ES-I3 (cell line): ENCODE measurements at regions not wholly inside any gene's neighbourhood (a gene's known extent, or its start where the extent isn't known, plus 50 kb on each side); places are given as distances from the start of the nearest gene placed in this dataset.

Experiments
- H3K36me3 ChIP-seq: 2 replicates; pipeline ENCODE4 v1.6.1; 2013; ENCODE audit warnings: mild to moderate bottlenecking, low read length, control low read depth, moderate library complexity; ENCODE audit not compliant: insufficient read depth
- H3K4me1 ChIP-seq: 2 replicates; pipeline ENCODE4 v1.6.1; 2013; ENCODE audit warnings: mild to moderate bottlenecking, control low read depth, low read length; ENCODE audit not compliant: insufficient read depth
- H3K9ac ChIP-seq: 2 replicates; pipeline ENCODE4 v1.6.1; 2013; ENCODE audit warnings: low read depth, mild to moderate bottlenecking, low read length, moderate library complexity
- H3K9me3 ChIP-seq: 2 replicates; pipeline ENCODE4 v1.6.1; 2013; ENCODE audit warnings: mild to moderate bottlenecking, low read length, moderate library complexity; ENCODE audit not compliant: control insufficient read depth, insufficient read depth

DNA sequence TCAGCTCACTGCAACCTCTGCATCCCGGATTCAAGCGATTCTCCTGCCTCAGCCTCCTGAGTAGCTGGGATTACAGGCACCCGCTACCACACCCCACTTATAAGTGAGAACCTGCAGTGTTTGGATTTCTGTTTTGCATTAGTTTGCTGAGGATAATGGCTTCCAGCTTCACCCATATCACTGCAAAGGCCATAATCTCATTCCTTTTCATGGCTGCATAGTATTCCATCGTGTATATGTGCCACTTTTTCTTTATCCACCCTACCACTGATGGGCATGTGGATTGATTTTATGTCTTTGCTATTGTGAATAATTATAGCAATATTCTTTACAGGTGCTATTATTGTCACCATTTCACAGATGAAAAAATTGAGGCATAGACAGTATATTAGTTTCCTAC lies 301.0 kb upstream of the MAF start:
- Histone ChIP-seq H3K4me1 (no peaks in the 10 kb centered on the region; the same call in 1 of the 2 replicates), H3K9ac (no peak overlapping the region), H3K9me3 (no peaks in the 10 kb centered on the region), H3K36me3 (no peaks in the 10 kb centered on the region)

DNA sequence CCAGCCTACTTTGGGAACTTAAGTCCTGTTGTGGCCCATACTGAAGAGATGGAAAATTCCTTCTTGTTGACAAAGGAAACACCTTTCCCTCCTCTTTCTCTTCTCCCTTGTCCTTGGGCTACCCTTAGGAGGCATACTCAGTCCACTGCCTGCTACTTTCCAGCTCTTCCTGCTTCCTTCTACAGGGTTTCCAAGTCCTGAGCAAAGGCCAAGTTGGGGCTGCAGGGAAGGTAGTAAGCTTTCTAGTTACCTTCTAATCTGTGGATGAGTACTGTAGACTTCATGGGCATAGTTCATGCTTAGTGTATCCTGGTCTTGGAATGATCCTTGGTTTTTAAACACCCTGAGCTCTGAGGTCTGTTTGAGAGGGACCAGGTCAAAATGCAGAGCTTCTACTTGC lies 299.2 kb upstream of the MAF start:
- Histone ChIP-seq H3K9ac (no peak overlapping the region), H3K4me1 (no peaks in the 10 kb centered on the region; the same call in 1 of the 2 replicates), H3K36me3 (no peaks in the 10 kb centered on the region), H3K9me3 (no peaks in the 10 kb centered on the region)

DNA sequence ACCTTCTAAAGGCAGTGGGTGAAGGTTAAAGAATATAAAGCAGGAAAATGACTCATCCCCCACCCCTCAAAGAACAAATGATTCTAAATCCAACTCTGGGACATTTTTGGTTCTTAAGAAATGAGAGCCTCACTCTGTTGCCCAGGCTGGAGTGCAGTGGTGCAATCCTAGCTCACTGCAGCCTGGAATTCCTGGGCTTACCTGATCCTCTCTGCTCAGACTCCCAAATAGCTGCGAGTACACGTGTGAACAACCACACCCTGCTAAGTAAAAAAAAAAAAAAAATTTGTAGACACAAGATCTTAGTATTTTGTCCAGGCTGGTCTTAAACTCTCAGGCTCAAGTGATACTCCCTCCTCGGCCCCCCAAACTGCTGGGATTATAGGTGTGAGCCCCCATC lies 298.8 kb upstream of the MAF start:
- Histone ChIP-seq H3K36me3 (no peaks in the 10 kb centered on the region), H3K9ac (no peak overlapping the region), H3K9me3 (no peaks in the 10 kb centered on the region), H3K4me1 (no peaks in the 10 kb centered on the region; the same call in 1 of the 2 replicates)

DNA sequence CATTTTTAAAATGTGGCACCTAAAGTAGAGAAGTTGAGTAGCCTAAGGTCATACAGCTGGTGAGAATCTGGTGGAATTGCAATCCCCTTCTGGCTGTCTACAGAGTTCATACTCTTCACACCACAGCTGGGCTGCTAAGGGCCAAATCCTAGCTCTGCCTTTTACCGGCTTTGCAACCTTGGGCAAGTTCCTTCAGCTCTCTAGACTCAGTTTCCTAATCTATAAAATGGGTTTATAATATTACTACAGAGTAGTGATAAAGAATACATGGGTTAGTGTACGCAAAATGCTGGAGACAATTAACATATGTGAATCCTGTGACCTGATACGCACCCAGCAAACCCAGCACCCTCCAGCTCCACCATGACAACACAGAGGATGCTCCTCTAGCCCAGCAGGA lies 298.2 kb upstream of the MAF start:
- H3K9me3 ChIP-seq: no peaks in the 10 kb centered on the region
- no peaks in the 10 kb centered on the region; the same call in 1 of the 2 replicates for H3K4me1 ChIP-seq
- no peaks in the 10 kb centered on the region for H3K36me3 ChIP-seq
- no peak overlapping the region for H3K9ac ChIP-seq

DNA sequence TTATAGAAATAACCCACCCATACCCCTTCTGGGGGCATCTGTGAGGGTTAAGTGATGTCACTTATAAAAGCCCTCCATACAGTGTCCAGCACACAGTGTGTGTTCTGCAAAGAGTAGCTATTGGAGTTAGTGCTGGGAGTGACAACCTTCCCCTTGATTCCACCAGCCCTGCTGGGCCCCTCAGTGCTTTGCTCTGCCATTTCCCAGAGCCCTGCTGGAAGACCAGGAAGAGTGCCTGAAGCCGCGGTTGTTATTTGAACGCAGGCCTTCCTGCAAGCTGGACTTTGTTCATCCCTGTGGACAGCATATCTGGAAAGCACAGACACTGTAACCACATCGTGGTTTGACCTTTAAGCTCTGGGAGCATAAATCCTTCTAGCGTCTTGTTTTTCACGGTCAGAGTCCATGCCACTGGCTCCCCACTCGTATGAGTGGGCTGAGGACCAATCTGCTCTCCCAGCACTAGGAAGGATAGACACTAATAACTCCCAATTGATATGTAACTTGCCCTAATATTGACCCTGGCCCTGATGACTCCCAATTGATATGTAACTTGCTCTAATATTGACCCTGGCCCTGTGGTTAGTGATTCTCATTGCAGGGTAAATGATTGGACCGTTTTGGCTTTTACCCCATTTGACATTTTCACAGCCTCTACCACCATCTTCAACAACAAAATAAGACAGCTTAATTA lies 297.1 kb upstream of the MAF start:
- Histone ChIP-seq H3K4me1 (no peaks in the 10 kb centered on the region; the same call in 1 of the 2 replicates), H3K9ac (no peak overlapping the region), H3K36me3 (no peaks in the 10 kb centered on the region), H3K9me3 (no peaks in the 10 kb centered on the region)

DNA sequence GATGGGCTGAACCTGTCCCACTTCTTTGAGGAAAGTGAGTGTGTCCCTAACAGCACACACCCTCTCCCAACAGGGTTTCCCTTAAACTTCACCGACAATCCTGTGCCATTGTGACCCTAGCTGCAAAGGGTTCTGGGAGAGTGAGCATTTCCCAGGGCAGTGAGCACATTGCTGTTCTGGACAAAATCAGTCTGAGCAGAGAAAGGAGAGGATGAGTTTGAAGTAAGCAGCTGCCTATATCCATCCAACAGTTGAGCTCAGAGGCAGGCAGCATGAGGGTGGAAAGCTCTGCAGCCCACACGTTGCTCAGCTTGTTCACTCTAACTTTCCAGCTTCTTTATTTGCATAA lies 296.5 kb upstream of the MAF start:
- Histone ChIP-seq H3K9me3 (no peaks in the 10 kb centered on the region), H3K9ac (no peak overlapping the region), H3K4me1 (no peaks in the 10 kb centered on the region; the same call in 1 of the 2 replicates), H3K36me3 (no peaks in the 10 kb centered on the region)

DNA sequence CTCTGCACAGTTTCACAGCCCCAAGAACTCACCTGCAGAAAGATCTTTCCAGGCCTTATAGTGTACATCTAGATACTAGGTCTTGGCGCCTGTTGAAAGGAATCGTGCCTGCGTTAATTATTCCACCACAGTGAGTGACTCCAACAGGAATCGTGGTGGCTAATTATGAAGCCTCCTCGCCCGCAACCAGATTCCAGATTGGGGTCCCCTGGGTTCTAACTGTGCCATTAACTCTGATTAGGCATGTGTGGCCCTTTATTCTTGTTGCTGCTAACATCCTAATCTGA lies 295.3 kb upstream of the MAF start:
- Histone ChIP-seq H3K9me3 (no peaks in the 10 kb centered on the region), H3K4me1 (no peaks in the 10 kb centered on the region; the same call in 1 of the 2 replicates), H3K36me3 (no peaks in the 10 kb centered on the region), H3K9ac (no peak overlapping the region)

DNA sequence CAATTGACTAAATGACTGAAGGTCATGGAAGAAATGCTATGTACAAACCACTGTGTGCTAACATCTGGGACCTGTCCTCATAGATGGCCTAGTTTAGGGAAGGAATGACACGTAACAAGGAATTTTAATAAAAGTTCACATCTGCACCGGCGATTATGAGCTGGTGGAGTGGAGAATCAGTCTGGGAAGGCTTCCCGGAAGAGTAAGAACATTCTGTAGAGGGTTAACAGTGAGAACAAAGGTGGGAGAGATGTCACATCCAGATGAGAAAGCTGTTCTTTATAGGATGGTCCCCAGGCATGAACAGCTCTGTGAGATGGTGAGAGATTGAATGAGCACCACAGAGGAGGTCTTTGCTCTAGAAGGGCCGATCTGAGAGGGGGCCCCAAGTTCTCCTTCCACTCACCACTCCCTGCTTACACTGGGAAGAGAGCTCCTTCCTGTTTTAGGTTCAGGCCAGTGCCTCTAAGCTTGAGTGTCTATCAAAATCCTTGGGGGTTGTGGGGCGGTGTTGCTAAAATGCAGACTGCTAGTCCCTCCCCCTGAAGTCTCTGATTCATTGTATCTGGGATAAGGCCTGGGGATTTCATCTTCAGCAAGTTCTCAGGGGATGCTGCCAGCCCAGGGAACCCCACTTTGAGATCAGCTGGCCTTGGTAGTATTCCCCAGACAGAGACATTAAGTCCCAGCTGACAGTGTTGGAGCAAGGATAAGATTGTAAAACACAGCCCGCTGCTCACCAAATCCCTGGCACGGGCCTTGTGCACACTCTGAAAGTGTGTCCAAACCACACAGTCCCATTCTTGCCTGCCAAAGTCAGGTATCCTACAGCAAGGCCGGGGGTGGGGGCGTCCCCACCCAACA lies 294.7 kb upstream of the MAF start:
- Histone ChIP-seq H3K36me3 (no peaks in the 10 kb centered on the region), H3K9me3 (no peaks in the 10 kb centered on the region), H3K4me1 (no peaks in the 10 kb centered on the region; the same call in 1 of the 2 replicates), H3K9ac (no peak overlapping the region)

DNA sequence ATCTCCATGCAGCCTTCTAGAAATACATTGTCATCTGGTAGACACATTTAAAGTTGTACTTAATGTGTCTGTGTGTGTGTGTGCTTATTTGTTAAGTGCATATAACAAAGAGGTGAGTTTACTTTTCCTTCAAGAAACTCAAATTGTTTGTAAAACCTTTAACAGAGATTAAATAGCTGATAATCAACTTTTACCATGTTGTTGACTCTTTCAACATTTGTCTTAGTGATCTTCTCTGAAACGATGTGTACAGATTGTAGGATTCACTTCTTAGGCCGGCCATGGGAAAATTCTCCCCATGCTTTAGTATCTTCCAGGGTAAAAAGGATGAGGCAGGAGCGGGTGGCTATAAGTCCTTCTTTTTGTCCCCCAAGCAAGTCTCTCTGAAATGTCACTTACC lies 292.9 kb upstream of the MAF start:
- no peaks in the 10 kb centered on the region for H3K4me1 ChIP-seq
- no peaks in the 10 kb centered on the region for H3K36me3 ChIP-seq
- H3K9me3 ChIP-seq: no peaks in the 10 kb centered on the region
- no peak overlapping the region for H3K9ac ChIP-seq

DNA sequence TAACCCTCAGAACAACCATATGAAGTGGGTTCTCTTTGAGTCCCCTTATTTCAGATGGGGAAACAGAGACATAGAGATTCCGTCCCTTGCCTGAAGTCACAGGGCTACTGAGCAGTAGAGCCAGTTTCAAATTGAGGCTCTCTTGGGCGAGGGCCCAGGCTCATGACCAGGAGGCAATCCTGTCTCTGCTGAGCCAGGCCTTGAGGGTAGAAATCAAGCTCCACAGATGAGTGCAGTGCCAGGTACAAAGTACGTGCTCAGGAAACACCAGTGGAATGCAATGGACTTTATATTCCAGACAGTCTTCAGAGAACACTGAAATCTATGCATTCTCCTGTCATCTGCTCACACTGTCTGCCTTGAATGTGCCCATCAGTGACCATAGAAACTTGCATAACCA lies 291.7 kb upstream of the MAF start:
- H3K9me3 ChIP-seq: no peaks in the 10 kb centered on the region
- no peaks in the 10 kb centered on the region for H3K36me3 ChIP-seq
- H3K4me1 ChIP-seq: no peaks in the 10 kb centered on the region
- no peak overlapping the region for H3K9ac ChIP-seq

DNA sequence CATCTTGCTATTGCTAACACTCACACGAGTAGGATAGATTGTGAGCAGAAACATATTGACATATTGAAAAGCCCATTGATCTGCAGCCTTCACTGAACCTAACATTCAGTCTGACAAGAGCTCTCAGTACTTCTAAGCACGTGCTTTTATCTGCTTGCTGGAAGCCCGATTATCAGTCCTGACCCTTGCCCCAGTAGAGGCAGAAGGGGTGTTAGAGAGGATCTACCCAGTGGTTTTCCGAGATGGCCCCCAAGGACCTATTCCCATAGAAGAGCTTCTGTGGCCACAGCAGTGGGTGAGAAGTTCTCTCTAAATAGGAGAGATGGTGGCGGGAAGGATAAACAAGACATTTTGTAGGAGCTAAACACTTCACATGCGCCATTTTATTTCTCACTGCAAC lies 290.9 kb upstream of the MAF start:
- Histone ChIP-seq H3K36me3 (no peaks in the 10 kb centered on the region), H3K9ac (no peak overlapping the region), H3K4me1 (no peaks in the 10 kb centered on the region), H3K9me3 (no peaks in the 10 kb centered on the region)

DNA sequence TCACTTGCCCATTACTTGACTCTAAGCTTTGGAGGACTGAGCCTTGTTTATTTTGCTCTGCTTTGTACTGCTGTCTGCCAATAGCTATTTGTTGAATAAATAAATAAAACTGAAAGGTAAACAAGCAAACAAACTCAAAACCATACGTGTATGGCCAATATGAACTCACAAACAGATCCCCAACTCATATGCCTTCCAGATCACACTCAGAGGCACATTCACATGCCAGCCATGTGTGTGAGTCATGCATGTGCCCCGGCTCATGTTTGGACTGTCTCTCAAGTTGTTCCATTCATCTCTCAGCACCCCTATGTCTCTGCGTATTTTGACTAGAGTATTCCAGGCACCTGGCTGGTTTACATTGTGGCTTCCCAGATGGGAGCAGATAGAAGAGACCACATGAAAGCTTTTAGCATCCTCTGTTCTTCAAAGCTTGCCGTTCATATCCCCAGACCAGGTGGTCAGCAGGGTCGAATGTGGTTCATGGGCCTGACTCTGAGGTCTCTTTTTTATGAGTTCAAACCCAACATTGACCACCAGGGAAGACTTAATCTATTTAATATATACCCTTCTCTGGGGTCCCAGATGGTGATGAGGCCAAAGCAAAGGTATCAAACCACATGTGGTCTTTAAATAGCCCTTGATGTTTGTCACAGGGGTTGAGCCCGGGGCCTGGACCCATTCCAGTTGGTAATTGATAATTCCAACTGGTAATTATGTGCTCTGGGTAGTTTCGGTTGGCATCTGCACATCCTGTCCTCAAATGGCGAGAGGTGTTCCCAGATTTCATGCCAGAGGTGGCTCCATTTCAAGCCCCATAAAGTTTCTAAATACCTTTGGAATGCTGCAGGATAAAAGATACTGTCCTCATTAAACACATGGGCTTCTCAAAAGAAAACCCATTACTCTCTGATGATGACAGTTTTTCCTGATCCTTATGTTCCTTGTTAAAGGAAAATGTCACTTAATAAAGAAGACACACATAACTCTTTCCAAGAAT lies 287.3 kb upstream of the MAF start:
- no peaks in the 10 kb centered on the region for H3K4me1 ChIP-seq
- H3K9ac ChIP-seq: no peak overlapping the region
- H3K36me3 ChIP-seq: no peaks in the 10 kb centered on the region
- no peaks in the 10 kb centered on the region; the same call in 1 of the 2 replicates for H3K9me3 ChIP-seq

DNA sequence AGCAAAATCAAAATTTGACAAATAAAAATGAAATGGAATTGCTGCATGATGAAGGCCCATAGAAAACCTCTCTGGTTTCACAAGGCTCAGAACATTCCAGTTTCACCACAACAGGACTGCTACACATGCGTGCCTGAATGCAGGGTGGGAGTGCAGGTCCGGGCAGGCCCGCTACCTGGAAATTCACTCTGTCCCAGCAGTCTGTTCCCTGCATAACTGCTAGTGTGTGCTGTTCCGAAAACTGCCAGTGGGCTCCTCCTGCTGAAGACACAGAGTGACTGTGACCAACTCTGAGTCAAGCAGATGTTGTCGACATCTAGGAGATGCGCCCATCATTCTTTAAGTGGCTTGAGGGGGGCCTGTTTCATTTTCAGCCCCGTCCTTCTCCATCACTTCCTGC lies 284.8 kb upstream of the MAF start:
- Histone ChIP-seq H3K36me3 (no peaks in the 10 kb centered on the region), H3K9ac (no peak overlapping the region), H3K9me3 (no peaks in the 10 kb centered on the region; the same call in 1 of the 2 replicates), H3K4me1 (no peaks in the 10 kb centered on the region)

DNA sequence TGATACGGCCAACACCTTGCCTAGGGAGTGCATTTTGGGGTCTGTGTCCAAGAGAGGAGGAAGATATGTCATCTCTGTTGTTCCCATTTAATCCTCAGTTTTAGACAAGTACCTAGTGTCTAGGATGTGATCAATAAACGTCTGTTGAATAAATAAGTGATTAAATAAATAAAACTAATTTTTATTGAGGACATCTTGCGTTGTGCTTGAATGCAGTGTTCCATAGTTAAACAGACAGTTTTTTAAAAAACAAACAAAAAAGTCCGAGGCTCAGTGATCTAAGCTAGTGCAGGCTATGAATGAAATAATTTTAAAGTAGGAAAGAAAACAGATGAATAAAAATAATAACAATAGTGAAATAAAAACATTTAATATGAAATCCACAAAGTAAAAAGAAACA lies 283.0 kb upstream of the MAF start:
- H3K36me3 ChIP-seq: no peaks in the 10 kb centered on the region
- no peak overlapping the region for H3K9ac ChIP-seq
- no peaks in the 10 kb centered on the region; the same call in 1 of the 2 replicates for H3K9me3 ChIP-seq
- H3K4me1 ChIP-seq: no peaks in the 10 kb centered on the region
